Body of pancreas (tissue), 4 donors: ENCODE measurements at regions not wholly inside any gene's neighbourhood (a gene's known extent, or its start where the extent isn't known, plus 50 kb on each side); places are given as distances from the start of the nearest gene placed in this dataset.

ENCODE experiments used
- POLR2A ChIP-seq, 3 donors: fragments of 450-650 bp; IDR thresholded peaks; one replicate each; pipeline ENCODE4 v1.6.1; 2016; ENCODE audit warnings: antibody characterized with exemption in 3 of 3, mild to moderate bottlenecking in 2 of 3
- TF ChIP-seq, protein P1 (sequence below), 7 experiments: fragments of 450-650 bp in 4 of 7; fragments of 200-600 bp in 3 of 7; sonication (generic) in 3 of 7; IDR thresholded peaks; one replicate each; pipeline ENCODE4 v1.5.1; 2016 to 2019; ENCODE audit warnings: antibody characterized with exemption in 7 of 7

DNA sequence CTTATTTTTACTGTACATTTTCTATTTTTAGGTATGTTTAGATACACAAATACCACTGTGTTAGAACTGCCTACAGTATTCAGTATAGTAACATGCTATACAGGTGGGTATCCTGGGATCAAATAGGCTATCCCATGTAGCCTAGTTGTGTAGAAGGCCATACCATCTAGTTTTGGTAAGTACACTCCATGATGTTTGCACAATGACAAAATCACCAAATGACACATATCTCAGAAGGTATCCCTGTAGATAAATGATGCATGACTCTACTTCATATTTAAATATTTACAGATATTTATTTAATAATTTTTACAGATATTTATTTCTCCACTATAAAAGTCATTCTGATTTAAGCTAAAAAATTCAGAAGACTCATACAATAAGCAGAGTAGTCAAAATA lies 233.8 kb upstream of the OSR1 start:
- TF ChIP-seq, protein P1, sequence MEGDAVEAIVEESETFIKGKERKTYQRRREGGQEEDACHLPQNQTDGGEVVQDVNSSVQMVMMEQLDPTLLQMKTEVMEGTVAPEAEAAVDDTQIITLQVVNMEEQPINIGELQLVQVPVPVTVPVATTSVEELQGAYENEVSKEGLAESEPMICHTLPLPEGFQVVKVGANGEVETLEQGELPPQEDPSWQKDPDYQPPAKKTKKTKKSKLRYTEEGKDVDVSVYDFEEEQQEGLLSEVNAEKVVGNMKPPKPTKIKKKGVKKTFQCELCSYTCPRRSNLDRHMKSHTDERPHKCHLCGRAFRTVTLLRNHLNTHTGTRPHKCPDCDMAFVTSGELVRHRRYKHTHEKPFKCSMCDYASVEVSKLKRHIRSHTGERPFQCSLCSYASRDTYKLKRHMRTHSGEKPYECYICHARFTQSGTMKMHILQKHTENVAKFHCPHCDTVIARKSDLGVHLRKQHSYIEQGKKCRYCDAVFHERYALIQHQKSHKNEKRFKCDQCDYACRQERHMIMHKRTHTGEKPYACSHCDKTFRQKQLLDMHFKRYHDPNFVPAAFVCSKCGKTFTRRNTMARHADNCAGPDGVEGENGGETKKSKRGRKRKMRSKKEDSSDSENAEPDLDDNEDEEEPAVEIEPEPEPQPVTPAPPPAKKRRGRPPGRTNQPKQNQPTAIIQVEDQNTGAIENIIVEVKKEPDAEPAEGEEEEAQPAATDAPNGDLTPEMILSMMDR (IDR thresholded peaks at IDR 0.05), result no peak
- TF ChIP-seq POLR2A (IDR thresholded peaks at IDR 0.05), result no peak
